ENCODE measurements at regions not wholly inside any gene's neighbourhood (a gene's known extent, or its start where the extent isn't known, plus 50 kb on each side); places are given as distances from the start of the nearest gene placed in this dataset.

DNA sequence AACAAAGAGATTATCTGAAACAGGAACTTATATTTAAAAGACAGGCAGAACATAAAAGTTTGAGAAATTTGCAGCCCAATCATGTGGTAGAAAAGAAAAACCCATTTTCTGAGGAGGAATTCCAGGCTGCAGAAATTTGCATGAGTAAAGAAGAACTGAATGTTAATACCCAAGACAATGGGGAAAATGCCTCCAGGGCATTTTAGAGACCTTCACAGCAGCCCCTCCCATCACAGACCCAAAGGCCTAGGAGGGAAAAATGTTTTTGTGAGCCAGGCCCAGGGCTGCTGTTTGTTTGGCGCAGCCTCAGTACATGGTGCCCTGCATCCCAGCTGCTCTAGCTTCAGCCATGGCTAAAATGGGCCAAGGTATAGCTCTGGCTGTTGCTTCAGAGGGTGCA lies 554.3 kb upstream of the CHRM3 start:
- Mint-ChIP-seq H3K4me3 (no peak overlapping the region), H3K36me3 (ENCODE audit: low read depth) (no peaks in the 10 kb centered on the region), H3K27ac (no peak overlapping the region), H3K9me3 (peaks cover 12% of the 10 kb centered on the region), H3K27me3 (ENCODE audit: insufficient read depth) (no peaks in the 10 kb centered on the region), H3K4me1 (ENCODE audit: low read depth) (no peaks in the 10 kb centered on the region)
- intact Hi-C loops (cut with micrococcal nuclease) = no loop called here
- DNase-seq (ENCODE audit: low spot score) = no peak

DNA sequence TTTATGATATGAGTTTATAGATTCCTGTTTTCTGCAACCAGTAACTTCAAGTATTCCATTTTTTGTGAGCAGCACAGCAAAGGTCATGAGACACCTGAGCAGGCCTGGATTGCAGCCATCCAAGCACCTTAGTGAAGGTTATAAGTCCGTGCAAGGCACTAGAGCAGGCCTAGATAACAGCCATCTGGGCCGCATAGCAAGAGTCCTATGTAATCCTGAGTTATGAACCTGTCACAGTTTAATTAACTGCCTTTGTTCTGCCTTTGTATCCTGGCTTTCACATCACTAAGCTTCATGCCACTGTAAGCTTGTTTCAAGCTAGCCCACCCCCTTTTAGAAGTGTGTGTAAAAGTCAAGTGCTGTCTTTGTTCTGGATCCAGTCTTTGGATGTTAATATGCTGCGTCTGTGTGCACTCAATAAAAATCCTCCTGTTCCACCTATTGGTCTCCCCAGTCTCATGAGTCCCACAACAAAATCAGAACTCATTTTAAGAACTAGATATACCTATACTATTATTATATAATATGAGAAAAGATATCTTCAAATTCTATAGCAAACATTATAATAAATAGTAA lies 556.2 kb upstream of the CHRM3 start:
- Mint-ChIP-seq H3K4me1 (ENCODE audit: low read depth) (no peaks in the 10 kb centered on the region), H3K27me3 (ENCODE audit: insufficient read depth) (no peaks in the 10 kb centered on the region), H3K36me3 (ENCODE audit: low read depth) (no peaks in the 10 kb centered on the region), H3K27ac (no peak overlapping the region), H3K4me3 (no peak overlapping the region), H3K9me3 (peaks cover 12% of the 10 kb centered on the region)
- DNase-seq (ENCODE audit: low spot score) = no peak
- intact Hi-C loops (cut with micrococcal nuclease) = no loop called here

DNA sequence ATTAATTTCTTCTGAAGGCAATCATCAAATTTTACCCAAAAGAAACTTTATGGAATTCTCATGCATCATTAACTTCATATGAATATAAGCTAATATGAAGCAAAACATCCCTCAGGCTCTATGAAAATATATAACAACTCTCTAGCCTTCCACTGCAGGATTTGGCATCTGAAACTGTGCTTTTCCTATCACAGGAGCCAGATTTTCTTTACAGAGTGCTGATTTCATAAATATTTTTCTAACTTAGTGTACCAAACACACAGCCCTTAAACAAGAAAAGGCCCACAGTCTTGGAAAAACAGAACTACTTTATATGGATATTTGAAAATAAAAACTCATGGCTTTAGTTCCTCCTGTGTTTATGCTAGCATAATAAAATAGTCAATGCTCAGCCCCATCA lies 559.5 kb upstream of the CHRM3 start:
- Mint-ChIP-seq H3K4me1 (ENCODE audit: low read depth) (no peaks in the 10 kb centered on the region), H3K27ac (no peak overlapping the region), H3K36me3 (ENCODE audit: low read depth) (no peaks in the 10 kb centered on the region), H3K4me3 (no peak overlapping the region), H3K9me3 (peaks cover 7% of the 10 kb centered on the region), H3K27me3 (ENCODE audit: insufficient read depth) (no peaks in the 10 kb centered on the region)
- intact Hi-C loops (cut with micrococcal nuclease) = no loop called here
- no peak for DNase-seq (ENCODE audit: low spot score)

DNA sequence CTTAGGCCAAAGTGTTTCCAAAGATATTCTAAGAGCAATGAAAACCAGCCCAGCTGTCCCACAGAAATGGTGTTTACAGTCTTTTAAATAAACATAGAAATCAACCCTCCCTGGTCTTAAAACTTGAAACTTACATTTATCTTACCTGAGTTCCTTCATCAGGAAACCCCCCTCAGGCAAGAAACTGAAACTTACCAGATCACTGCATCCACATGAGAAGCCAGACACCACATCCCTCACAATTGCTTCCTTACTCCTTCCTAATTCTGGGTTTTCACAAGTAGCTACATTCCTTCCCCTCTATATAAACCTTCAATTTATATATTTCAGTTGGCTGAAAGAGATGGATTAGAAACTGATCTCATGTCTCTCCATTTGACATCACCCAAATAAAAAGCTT lies 563.0 kb upstream of the CHRM3 start:
- Mint-ChIP-seq H3K36me3 (ENCODE audit: low read depth) (no peaks in the 10 kb centered on the region), H3K27ac (no peak overlapping the region), H3K9me3 (no peaks in the 10 kb centered on the region), H3K4me1 (ENCODE audit: low read depth) (no peaks in the 10 kb centered on the region), H3K4me3 (no peak overlapping the region), H3K27me3 (ENCODE audit: insufficient read depth) (no peaks in the 10 kb centered on the region)
- intact Hi-C loops (cut with micrococcal nuclease) = no loop called here
- DNase-seq (ENCODE audit: low spot score) = no peak

DNA sequence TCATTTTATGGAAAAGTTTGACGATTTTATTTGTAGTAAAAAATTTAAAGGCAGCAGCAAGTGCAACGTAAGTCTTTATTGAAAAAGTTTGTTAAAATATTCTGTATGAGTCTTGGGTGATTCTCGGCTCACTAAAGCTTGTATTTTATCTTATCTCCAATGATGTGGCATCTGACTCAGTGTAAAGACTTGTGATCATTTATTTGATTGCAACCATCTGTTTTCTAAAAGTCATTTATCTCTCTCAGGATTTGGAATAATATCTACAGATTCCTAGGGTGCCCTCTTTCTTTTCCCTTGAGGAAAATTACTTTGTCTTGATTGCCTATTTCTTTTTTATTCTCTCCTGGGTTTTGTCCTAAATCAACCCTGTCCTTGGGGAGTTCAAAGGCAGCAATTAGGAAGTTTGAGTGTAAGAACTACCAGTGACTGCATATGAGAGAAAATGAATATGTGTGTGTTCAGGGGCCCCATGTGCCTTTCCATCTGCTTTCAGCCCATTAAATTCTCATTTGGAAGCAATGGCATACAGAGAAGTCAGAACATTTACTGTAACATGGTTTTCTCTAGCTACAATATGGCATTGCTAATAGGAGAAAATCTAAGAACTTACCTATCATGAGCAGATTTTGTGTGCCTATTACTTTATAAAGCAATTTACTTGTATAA lies 575.0 kb upstream of the CHRM3 start:
- Mint-ChIP-seq H3K27me3 (ENCODE audit: insufficient read depth) (no peaks in the 10 kb centered on the region), H3K9me3 (peaks cover 10% of the 10 kb centered on the region)

DNA sequence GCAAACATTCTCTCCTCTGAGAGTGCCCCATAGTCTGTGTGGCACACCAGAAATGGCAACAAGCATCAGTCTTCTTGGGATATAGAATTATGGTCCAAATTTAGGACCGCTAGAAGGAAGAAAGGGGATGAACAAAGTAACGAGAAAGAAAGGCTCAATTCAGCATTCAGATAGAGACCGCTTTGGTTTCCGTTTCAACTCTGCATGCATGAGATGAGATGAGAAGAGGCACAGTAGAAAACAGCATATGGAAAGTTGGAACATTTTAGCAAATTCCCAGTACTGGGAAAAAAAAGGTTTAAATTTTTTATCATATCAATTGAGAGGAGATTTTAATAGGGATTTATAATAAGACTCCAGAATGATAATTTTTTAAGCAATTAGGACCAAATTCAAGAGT lies 595.5 kb upstream of the CHRM3 start:
- Mint-ChIP-seq H3K9me3 (peaks cover 31% of the 10 kb centered on the region), H3K27me3 (ENCODE audit: insufficient read depth) (no peaks in the 10 kb centered on the region), H3K4me3 (no peak overlapping the region), H3K4me1 (ENCODE audit: low read depth) (no peaks in the 10 kb centered on the region), H3K27ac (no peak overlapping the region), H3K36me3 (ENCODE audit: low read depth) (no peaks in the 10 kb centered on the region)
- no peak for DNase-seq (ENCODE audit: low spot score)
- intact Hi-C loops (cut with micrococcal nuclease) = no loop called here

More for the DNA sequence above, 575.0 kb upstream of the CHRM3 start:
- H3K4me3 Mint-ChIP-seq = no peak overlapping the region
- no peaks in the 10 kb centered on the region for H3K36me3 Mint-ChIP-seq (ENCODE audit: low read depth)
- no peak overlapping the region for H3K27ac Mint-ChIP-seq
- DNase-seq (ENCODE audit: low spot score) = no peak
- no peaks in the 10 kb centered on the region for H3K4me1 Mint-ChIP-seq (ENCODE audit: low read depth)
- intact Hi-C loops (cut with micrococcal nuclease) = no loop called here

DNA sequence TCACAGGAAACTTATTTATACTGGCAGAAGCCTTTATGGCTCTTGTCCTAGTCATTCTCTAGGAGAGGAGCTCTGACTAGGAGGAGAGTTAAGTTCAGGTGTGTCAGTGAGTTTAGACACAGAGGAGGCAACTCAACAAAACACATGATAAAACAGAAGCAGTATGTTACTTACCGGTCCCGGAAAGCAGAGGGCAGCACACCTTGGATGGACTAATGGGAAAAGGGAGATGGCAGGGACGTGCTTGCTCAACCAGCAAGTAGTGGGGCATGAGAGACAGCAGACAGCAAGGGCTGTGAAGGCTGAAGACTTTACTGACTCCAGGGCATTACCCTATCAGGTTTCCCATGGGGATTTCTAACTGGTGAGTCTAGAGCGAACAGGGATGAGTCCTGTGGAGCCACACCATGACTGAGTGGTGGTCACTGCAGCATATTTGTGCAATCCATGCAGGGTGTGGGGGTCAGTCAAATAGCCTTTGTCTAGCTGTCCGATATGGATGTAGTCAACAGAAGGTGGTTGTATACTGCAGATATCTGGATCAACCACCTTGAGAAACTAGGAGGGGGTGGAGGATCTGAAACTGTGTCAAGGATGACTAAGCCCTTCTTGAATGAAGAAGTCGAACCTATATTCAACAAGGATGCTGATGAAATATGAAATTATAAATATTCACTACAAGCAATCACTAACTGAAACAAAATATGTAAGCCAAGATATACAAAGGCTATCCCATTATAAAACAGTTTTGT lies 596.3 kb upstream of the CHRM3 start:
- no peaks in the 10 kb centered on the region for H3K27me3 Mint-ChIP-seq (ENCODE audit: insufficient read depth)
- H3K9me3 Mint-ChIP-seq = peaks cover 30% of the 10 kb centered on the region
- DNase-seq (ENCODE audit: low spot score) = no peak
- H3K4me3 Mint-ChIP-seq = no peak overlapping the region
- H3K36me3 Mint-ChIP-seq (ENCODE audit: low read depth) = no peaks in the 10 kb centered on the region
- no peak overlapping the region for H3K27ac Mint-ChIP-seq
- no peaks in the 10 kb centered on the region for H3K4me1 Mint-ChIP-seq (ENCODE audit: low read depth)
- intact Hi-C loops (cut with micrococcal nuclease) = no loop called here

DNA sequence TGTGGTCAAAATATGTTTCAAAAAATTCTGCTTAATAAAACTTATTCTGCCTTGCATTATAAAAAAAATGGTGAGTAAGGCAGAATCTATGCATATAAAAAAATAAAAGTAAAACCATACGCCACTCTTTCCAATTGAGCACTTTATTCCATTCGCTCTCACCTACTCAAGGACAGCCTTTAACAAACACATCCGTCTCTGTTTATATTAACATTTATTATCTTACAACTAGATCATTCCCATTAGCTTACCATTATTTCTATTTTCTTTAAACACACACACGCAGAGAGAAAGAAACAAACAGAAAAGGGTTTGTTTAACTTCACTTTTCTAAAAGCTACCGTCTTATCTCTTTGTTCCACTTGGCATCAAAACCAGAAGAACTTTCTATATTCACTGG lies 598.9 kb upstream of the CHRM3 start:
- H3K36me3 Mint-ChIP-seq (ENCODE audit: low read depth) = no peaks in the 10 kb centered on the region
- peaks cover 18% of the 10 kb centered on the region for H3K9me3 Mint-ChIP-seq
- no peak for DNase-seq (ENCODE audit: low spot score)
- no peaks in the 10 kb centered on the region for H3K27me3 Mint-ChIP-seq (ENCODE audit: insufficient read depth)
- H3K4me1 Mint-ChIP-seq (ENCODE audit: low read depth) = no peaks in the 10 kb centered on the region
- no peak overlapping the region for H3K4me3 Mint-ChIP-seq
- no peak overlapping the region for H3K27ac Mint-ChIP-seq
- intact Hi-C loops (cut with micrococcal nuclease) = no loop called here

DNA sequence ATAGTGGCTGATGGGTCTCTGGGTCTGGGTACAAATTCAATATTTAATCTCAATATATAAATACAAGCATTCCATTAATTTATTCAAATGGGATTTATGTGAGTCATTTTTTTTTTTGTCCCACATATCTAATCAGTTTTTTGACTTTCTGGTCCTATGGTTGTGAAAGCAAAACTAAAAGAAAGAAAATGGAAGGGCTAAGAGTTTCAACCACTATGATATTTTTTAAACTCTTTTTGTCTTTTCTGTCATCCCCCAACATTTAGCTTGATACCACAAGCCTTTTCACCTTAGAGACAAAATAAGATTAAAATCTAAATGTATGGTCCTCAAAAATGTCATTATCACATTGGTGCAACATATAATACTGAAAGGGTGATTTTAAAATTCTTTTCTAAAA lies 602.7 kb upstream of the CHRM3 start:
- intact Hi-C loops (cut with micrococcal nuclease) = no loop called here
- H3K9me3 Mint-ChIP-seq = peaks cover 4% of the 10 kb centered on the region
- no peak overlapping the region for H3K27ac Mint-ChIP-seq
- DNase-seq (ENCODE audit: low spot score) = no peak
- no peaks in the 10 kb centered on the region for H3K36me3 Mint-ChIP-seq (ENCODE audit: low read depth)
- H3K4me1 Mint-ChIP-seq (ENCODE audit: low read depth) = no peaks in the 10 kb centered on the region
- H3K27me3 Mint-ChIP-seq (ENCODE audit: insufficient read depth) = no peaks in the 10 kb centered on the region
- H3K4me3 Mint-ChIP-seq = no peak overlapping the region

DNA sequence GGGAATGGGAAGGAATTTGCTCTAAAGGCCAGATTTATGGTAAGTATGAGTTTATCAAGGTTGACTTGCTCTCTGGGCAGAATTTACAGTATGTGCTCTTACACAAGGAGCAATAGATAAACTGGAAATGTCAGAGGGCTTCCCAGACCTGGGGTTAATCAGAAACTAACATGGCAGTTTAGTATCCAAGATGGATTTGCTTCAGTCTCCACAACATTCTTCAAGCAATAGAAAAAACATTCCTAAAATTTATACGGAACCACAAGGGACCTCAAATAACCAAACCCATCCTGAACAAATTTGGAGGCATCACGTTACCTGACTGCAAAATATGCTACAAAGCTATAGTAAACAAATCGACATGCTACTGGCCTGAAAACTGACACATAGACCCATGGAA lies 606.7 kb upstream of the CHRM3 start:
- Mint-ChIP-seq H3K36me3 (ENCODE audit: low read depth) (no peaks in the 10 kb centered on the region), H3K27ac (no peak overlapping the region), H3K4me3 (no peak overlapping the region), H3K27me3 (ENCODE audit: insufficient read depth) (no peaks in the 10 kb centered on the region), H3K9me3 (peaks cover 11% of the 10 kb centered on the region), H3K4me1 (ENCODE audit: low read depth) (no peaks in the 10 kb centered on the region)
- DNase-seq (ENCODE audit: low spot score) = no peak
- intact Hi-C loops (cut with micrococcal nuclease) = no loop called here

DNA sequence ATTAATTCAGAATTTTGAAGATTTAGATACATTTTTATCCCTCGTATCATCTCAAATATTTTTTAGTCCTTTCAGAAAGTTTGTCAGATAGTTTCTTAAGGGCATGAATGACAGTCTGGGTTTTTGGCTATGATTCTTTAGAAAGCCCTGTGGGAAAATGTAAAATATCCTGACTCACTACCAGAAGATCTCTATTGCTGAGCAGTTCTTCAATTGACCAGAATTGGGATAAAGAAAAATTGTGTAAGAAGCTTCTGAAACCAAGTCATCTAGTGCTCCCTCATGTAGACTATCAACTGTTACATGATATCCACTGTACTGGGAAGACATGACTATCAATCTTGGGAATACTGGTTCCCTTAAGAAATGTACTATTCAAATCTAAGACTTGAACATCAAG lies 608.3 kb upstream of the CHRM3 start:
- intact Hi-C loops (cut with micrococcal nuclease) = no loop called here
- H3K36me3 Mint-ChIP-seq (ENCODE audit: low read depth) = no peaks in the 10 kb centered on the region
- peaks cover 11% of the 10 kb centered on the region for H3K9me3 Mint-ChIP-seq
- no peaks in the 10 kb centered on the region for H3K4me1 Mint-ChIP-seq (ENCODE audit: low read depth)
- no peaks in the 10 kb centered on the region for H3K27me3 Mint-ChIP-seq (ENCODE audit: insufficient read depth)
- no peak overlapping the region for H3K4me3 Mint-ChIP-seq
- H3K27ac Mint-ChIP-seq = no peak overlapping the region
- DNase-seq (ENCODE audit: low spot score) = no peak

DNA sequence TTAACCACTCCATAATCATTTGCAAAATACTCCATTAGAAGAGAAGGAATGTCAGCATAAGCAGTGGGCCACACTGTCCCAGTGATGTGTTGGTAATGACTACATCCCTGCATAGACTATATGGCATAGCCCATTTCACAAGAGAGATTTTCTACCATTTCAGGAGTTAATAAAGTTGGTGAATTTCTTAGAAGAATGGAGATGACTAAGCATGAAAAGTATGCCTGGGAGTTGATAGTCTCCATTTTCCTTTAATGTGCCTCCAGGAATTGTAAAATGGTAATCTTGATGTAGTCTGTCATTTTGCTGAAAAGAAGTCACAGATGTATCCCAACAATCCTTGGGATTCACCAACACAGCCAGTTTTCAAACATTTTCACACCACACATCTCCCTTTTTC lies 608.8 kb upstream of the CHRM3 start:
- Mint-ChIP-seq H3K4me1 (ENCODE audit: low read depth) (no peaks in the 10 kb centered on the region), H3K4me3 (no peak overlapping the region), H3K27ac (no peak overlapping the region), H3K36me3 (ENCODE audit: low read depth) (no peaks in the 10 kb centered on the region), H3K27me3 (ENCODE audit: insufficient read depth) (no peaks in the 10 kb centered on the region), H3K9me3 (peaks cover 11% of the 10 kb centered on the region)
- DNase-seq (ENCODE audit: low spot score) = no peak
- intact Hi-C loops (cut with micrococcal nuclease) = no loop called here

DNA sequence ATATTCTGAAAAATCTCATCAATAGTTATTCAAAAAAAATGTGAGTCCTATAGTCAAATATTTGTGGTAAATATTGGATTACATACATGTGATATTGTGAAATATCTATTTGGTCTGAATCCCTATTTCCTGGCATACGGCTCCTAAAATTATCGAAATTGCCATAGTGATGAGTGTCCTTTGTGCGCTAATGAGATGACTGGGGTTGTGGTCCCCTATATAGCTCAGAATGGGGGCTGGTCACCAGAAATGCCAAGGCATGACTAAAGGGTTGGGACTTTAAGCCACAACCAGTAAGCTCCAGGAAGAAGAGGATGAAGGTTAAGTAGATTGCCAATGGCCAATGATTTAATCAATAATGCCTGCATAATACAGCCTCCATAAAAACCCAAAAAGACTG lies 610.2 kb upstream of the CHRM3 start:
- no peak overlapping the region for H3K4me3 Mint-ChIP-seq
- intact Hi-C loops (cut with micrococcal nuclease) = no loop called here
- H3K27me3 Mint-ChIP-seq (ENCODE audit: insufficient read depth) = no peaks in the 10 kb centered on the region
- no peak for DNase-seq (ENCODE audit: low spot score)
- no peaks in the 10 kb centered on the region for H3K36me3 Mint-ChIP-seq (ENCODE audit: low read depth)
- H3K27ac Mint-ChIP-seq = no peak overlapping the region
- H3K4me1 Mint-ChIP-seq (ENCODE audit: low read depth) = no peaks in the 10 kb centered on the region
- peaks cover 11% of the 10 kb centered on the region for H3K9me3 Mint-ChIP-seq
